Muscle layer of colon (tissue), 2 donors: ENCODE measurements at regions not wholly inside any gene's neighbourhood (a gene's known extent, or its start where the extent isn't known, plus 50 kb on each side); places are given as distances from the start of the nearest gene placed in this dataset.

ENCODE experiments used
- H3K27ac ChIP-seq: one replicate; pipeline ENCODE4 v1.7.0; 2013; ENCODE audit warnings: low read depth, mild to moderate bottlenecking, low read length, moderate library complexity
- H3K27me3 ChIP-seq, 2 donors: one replicate each; pipeline ENCODE4 v1.7.0; 2013; ENCODE audit warnings: low read length in 2 of 2, mild to moderate bottlenecking in 2 of 2; ENCODE audit not compliant: insufficient read depth in 2 of 2, control insufficient read depth in 1 of 2
- H3K36me3 ChIP-seq: one replicate; pipeline ENCODE4 v1.7.0; 2013; ENCODE audit warnings: mild to moderate bottlenecking, low read length; ENCODE audit not compliant: insufficient read depth
- H3K4me1 ChIP-seq: one replicate; pipeline ENCODE4 v1.7.0; 2013; ENCODE audit warnings: mild to moderate bottlenecking, low read length; ENCODE audit not compliant: insufficient read depth
- H3K4me3 ChIP-seq, 2 donors: one replicate each; pipeline ENCODE4 v1.7.0; 2013; ENCODE audit warnings: low read length in 2 of 2, low read depth in 1 of 2, mild to moderate bottlenecking in 1 of 2, moderate library complexity in 1 of 2
- H3K9ac ChIP-seq: one replicate; pipeline ENCODE4 v1.7.0; 2013; ENCODE audit warnings: low read length
- H3K9me3 ChIP-seq: one replicate; pipeline ENCODE4 v1.7.0; 2013; ENCODE audit warnings: mild to moderate bottlenecking, low read length
- donor health status: abdominal sarcoma.
- donor health status: Adenocarcinoma of cecum.

GRCh38 chr15:97545799-97546198 lies 414.7 kb upstream of the ARRDC4 start:
- Histone ChIP-seq H3K9ac (no peak overlapping the region), H3K4me1 (no peaks in the 10 kb centered on the region), H3K4me3 (no peak overlapping the region), H3K27me3 (no peaks in the 10 kb centered on the region), H3K27ac (no peak overlapping the region), H3K9me3 (peaks cover 5% of the 10 kb centered on the region), H3K36me3 (no peaks in the 10 kb centered on the region)

DNA sequence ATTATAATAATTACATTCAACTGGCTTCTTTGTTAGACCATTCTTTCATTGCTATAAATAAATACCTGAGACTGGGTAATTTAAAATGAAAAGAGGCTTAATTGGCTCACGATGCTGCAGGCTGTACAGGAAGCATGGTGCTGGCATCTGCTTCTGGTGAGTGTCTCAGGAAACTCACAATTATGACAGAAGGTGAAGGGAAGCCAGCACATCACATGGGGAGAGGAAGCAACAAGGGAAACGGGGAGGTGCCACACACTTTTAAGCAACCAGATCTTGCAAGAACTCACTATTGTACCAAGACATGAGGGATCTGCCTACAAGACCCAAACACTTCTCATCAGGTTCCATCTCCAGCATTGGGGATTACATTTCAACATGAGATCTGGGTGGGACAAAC lies 413.1 kb upstream of the ARRDC4 start:
- no peak overlapping the region for H3K27ac ChIP-seq
- H3K27me3 ChIP-seq = no peaks in the 10 kb centered on the region
- H3K4me3 ChIP-seq = no peak overlapping the region
- H3K36me3 ChIP-seq = no peaks in the 10 kb centered on the region
- peaks cover 5% of the 10 kb centered on the region for H3K9me3 ChIP-seq
- H3K9ac ChIP-seq = no peak overlapping the region
- H3K4me1 ChIP-seq = no peaks in the 10 kb centered on the region

GRCh38 chr15:97561529-97561928 lies 399.0 kb upstream of the ARRDC4 start:
- H3K4me1 ChIP-seq = no peaks in the 10 kb centered on the region
- no peak overlapping the region for H3K4me3 ChIP-seq
- H3K36me3 ChIP-seq = no peaks in the 10 kb centered on the region
- no peaks in the 10 kb centered on the region for H3K27me3 ChIP-seq
- no peaks in the 10 kb centered on the region for H3K9me3 ChIP-seq
- H3K9ac ChIP-seq = no peak overlapping the region
- no peak overlapping the region for H3K27ac ChIP-seq

- Histone ChIP-seq H3K36me3 (no peaks in the 10 kb centered on the region), H3K9me3 (no peaks in the 10 kb centered on the region), H3K4me1 (no peaks in the 10 kb centered on the region), H3K27ac (no peak overlapping the region), H3K9ac (no peak overlapping the region), H3K27me3 (no peaks in the 10 kb centered on the region), H3K4me3 (no peak overlapping the region)
These were observed 397.0 kb upstream of the ARRDC4 start for GRCh38 chr15:97563516-97563915.

DNA sequence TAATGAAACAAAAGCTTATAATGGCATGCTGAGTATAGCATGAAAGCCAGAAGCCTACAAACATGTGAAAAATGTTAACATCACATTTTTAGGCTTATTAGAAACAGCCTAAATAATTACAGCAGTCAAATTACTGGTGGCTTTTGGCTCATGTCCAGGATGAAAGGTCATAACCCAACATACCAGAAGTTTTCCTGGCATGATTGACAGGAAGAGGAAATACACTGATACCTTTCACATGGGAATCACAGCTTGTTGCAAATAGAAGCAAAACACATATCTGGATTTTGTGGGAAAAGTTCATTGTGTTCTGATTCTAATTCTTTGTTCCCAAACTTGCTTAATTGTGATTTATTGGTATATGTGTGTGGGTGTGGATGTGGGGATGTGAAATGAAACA lies 393.5 kb upstream of the ARRDC4 start:
- no peaks in the 10 kb centered on the region for H3K9me3 ChIP-seq
- H3K4me3 ChIP-seq = no peak overlapping the region
- H3K4me1 ChIP-seq = no peaks in the 10 kb centered on the region
- no peak overlapping the region for H3K27ac ChIP-seq
- H3K9ac ChIP-seq = no peak overlapping the region
- H3K36me3 ChIP-seq = no peaks in the 10 kb centered on the region
- H3K27me3 ChIP-seq = no peaks in the 10 kb centered on the region

DNA sequence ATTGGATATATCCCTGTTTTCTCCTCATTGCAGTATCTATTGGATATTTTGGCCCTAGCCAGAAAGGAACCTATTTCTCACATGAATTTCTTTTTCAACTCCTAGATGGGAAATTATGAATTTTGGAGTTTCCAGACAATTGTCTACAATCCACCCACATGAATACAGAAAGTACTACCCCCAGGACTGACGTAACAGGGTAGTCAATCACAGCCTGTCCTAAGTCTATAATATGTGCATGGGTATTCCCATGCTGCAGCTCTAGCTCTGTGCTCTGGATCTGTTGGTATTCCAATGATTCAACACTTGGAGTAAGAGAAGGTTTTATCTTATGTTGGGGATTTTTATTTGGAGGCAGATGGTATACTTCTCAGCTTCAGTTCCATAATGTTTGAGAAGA lies 393.1 kb upstream of the ARRDC4 start:
- H3K4me3 ChIP-seq = no peak overlapping the region
- H3K9me3 ChIP-seq = no peaks in the 10 kb centered on the region
- no peak overlapping the region for H3K9ac ChIP-seq
- H3K27me3 ChIP-seq = no peaks in the 10 kb centered on the region
- H3K4me1 ChIP-seq = no peaks in the 10 kb centered on the region
- H3K36me3 ChIP-seq = no peaks in the 10 kb centered on the region
- H3K27ac ChIP-seq = no peak overlapping the region

GRCh38 chr15:97576929-97577645 lies 383.4 kb upstream of the ARRDC4 start:
- H3K27me3 ChIP-seq = no peaks in the 10 kb centered on the region
- no peaks in the 10 kb centered on the region for H3K36me3 ChIP-seq
- no peak overlapping the region for H3K27ac ChIP-seq
- no peak overlapping the region for H3K9ac ChIP-seq
- H3K4me3 ChIP-seq = no peak overlapping the region
- H3K4me1 ChIP-seq = no peaks in the 10 kb centered on the region
- H3K9me3 ChIP-seq = no peaks in the 10 kb centered on the region

DNA sequence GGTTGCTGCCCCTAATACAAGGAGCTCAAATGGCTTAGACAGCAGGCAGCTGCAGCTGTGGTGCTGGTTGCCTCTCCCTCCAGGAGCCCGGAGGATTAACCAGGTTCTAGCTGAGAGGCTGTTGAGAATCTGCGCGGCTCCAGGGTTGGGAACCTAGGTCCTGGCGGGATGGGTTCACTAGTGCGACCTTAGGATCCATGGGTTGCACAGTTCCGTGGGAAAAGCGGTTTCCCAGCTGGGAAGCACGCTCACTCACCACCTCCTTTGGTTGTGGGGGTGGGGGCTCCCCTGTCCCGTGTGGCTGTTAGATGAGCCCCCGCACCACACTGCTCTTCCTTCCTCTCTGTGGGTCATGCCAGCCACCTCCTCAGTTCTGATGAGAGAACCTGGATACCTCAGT lies 375.1 kb upstream of the ARRDC4 start:
- H3K9ac ChIP-seq = no peak overlapping the region
- no peaks in the 10 kb centered on the region for H3K4me1 ChIP-seq
- no peaks in the 10 kb centered on the region for H3K27me3 ChIP-seq
- H3K27ac ChIP-seq = no peak overlapping the region
- H3K4me3 ChIP-seq = no peak overlapping the region
- no peaks in the 10 kb centered on the region for H3K36me3 ChIP-seq
- no peaks in the 10 kb centered on the region for H3K9me3 ChIP-seq

DNA sequence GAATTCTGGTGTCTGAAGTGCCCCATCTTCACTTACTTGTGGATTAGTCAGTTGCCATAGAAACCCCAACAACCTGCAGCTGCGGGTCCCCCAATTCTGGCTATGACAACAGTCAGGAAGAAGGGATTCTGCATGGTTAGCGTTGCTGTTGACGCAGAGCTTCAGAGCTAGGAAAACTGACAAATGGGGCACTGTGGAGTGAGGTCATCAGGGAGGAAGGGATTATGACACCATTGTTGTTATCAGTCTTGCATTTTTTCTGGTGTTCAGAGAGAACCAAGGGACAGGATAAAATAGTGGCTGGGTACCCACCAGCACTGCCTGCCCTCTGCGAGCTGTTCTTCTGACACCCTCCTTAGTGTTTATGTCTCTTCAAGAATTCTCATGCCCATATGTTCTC lies 367.7 kb upstream of the ARRDC4 start:
- no peaks in the 10 kb centered on the region for H3K4me1 ChIP-seq

DNA sequence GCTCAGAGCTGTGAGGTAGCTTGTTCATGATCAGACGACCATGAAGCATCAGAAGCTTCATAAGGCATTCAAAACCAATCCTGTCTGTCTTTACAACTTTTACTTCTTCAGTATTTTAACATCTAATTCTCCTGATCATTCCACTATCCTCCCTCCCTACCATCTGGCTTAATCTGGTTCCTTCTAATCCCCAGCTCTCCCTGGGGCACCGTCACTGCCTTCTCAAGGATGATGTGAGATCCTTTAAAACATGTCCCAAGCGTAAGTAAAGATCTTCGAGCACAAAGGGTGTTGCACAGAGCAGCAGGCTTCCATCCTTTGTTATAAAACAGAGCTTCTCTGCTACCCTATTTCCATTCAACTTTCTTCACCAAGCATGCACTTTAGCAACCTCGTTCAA lies 362.7 kb upstream of the ARRDC4 start:
- Histone ChIP-seq H3K27ac (no peak overlapping the region), H3K9me3 (no peaks in the 10 kb centered on the region), H3K9ac (no peak overlapping the region), H3K4me3 (no peak overlapping the region), H3K27me3 (no peaks in the 10 kb centered on the region), H3K36me3 (no peaks in the 10 kb centered on the region), H3K4me1 (no peaks in the 10 kb centered on the region)

More for the DNA sequence above, 367.7 kb upstream of the ARRDC4 start:
- H3K36me3 ChIP-seq = no peaks in the 10 kb centered on the region
- no peak overlapping the region for H3K9ac ChIP-seq
- no peaks in the 10 kb centered on the region for H3K27me3 ChIP-seq
- H3K9me3 ChIP-seq = no peaks in the 10 kb centered on the region
- H3K27ac ChIP-seq = no peak overlapping the region
- H3K4me3 ChIP-seq = no peak overlapping the region

GRCh38 chr15:97598353-97598798 lies 362.1 kb upstream of the ARRDC4 start:
- H3K4me3 ChIP-seq = no peak overlapping the region
- H3K9me3 ChIP-seq = no peaks in the 10 kb centered on the region
- no peaks in the 10 kb centered on the region for H3K27me3 ChIP-seq
- H3K9ac ChIP-seq = no peak overlapping the region
- no peak overlapping the region for H3K27ac ChIP-seq
- H3K36me3 ChIP-seq = no peaks in the 10 kb centered on the region
- no peaks in the 10 kb centered on the region for H3K4me1 ChIP-seq

DNA sequence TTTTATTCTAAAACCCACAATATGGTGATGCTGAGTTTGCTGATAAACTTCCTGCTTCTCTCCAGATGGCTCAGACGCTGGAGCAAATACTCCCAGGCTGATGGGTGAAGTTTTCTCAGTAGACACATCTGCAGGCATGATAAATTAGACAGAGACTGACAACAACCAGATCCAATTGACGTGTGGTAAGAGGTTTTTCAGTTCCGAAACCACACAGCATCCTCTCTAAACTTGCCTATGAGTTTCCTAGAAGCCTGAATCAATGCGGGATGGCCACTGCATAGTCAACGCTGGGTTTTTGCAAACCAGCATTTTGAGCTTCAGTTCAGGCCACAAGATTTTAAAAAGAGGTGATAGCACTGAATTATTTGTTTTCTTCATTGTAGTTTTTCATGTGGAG lies 360.3 kb upstream of the ARRDC4 start:
- Histone ChIP-seq H3K27me3 (no peaks in the 10 kb centered on the region), H3K9ac (no peak overlapping the region), H3K4me3 (no peak overlapping the region), H3K36me3 (no peaks in the 10 kb centered on the region), H3K9me3 (no peaks in the 10 kb centered on the region), H3K4me1 (no peaks in the 10 kb centered on the region), H3K27ac (no peak overlapping the region)
